Adrenal gland (tissue), 5 donors: ENCODE measurements at regions not wholly inside any gene's neighbourhood (a gene's known extent, or its start where the extent isn't known, plus 50 kb on each side); places are given as distances from the start of the nearest gene placed in this dataset.

Experiments used
- POLR2A ChIP-seq, 2 donors: fragments of 450-650 bp; IDR thresholded peaks; one replicate each; pipeline ENCODE4 v1.6.1; 2017; ENCODE audit warnings: antibody characterized with exemption in 2 of 2, mild to moderate bottlenecking in 2 of 2, moderate library complexity in 1 of 2
- TF ChIP-seq, protein P1 (sequence below), 6 experiments: fragments of 450-650 bp in 4 of 6; fragments of 200-600 bp in 2 of 6; sonication (generic) in 1 of 6; IDR thresholded peaks; 1 replicate in 5 of 6; 2 replicates in 1 of 6; pipeline versions ENCODE4 v1.5.1 to v1.8.0; 2016 to 2021; ENCODE audit warnings: antibody characterized with exemption in 6 of 6, mild to moderate bottlenecking in 2 of 6, moderate library complexity in 1 of 6
- donor health status: DM: no; HTN: no; CAD: no.

DNA sequence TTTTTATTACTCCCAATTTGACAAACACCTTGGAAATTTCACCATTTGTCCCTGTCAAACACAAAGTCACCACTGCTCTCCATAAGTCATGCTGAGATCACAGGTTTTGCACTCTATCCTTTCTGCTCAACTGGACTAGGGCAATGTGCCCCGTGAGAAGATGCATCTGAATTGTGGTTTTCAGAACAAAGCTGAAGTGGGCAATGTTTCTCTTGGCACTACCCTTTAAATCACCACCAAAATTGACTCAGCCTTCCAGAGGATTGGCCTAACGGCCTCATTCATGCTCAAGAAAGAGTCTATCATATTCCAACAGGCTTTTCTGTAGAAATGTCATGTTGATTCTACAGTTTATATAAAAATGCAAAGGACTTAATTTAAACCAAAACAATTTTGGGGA, 81.0 kb upstream of the TRIO start:
- no peak for TF ChIP-seq POLR2A (IDR thresholded peaks at IDR 0.05)
- TF ChIP-seq, protein P1, sequence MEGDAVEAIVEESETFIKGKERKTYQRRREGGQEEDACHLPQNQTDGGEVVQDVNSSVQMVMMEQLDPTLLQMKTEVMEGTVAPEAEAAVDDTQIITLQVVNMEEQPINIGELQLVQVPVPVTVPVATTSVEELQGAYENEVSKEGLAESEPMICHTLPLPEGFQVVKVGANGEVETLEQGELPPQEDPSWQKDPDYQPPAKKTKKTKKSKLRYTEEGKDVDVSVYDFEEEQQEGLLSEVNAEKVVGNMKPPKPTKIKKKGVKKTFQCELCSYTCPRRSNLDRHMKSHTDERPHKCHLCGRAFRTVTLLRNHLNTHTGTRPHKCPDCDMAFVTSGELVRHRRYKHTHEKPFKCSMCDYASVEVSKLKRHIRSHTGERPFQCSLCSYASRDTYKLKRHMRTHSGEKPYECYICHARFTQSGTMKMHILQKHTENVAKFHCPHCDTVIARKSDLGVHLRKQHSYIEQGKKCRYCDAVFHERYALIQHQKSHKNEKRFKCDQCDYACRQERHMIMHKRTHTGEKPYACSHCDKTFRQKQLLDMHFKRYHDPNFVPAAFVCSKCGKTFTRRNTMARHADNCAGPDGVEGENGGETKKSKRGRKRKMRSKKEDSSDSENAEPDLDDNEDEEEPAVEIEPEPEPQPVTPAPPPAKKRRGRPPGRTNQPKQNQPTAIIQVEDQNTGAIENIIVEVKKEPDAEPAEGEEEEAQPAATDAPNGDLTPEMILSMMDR (IDR thresholded peaks at IDR 0.05), result no peak
